B cell (primary cell): ENCODE measurements at regions not wholly inside any gene's neighbourhood (a gene's known extent, or its start where the extent isn't known, plus 50 kb on each side); places are given as distances from the start of the nearest gene placed in this dataset.

Experiments used
- ATAC-seq: fragments of 200-7000 bp; cut with Tn5 transposase; one replicate; pipeline ENCODE4 v1.10.0; 2021; ENCODE audit warnings: low read depth, mild to moderate bottlenecking, moderate number of reproducible peaks, moderate library complexity
- CTCF ChIA-PET: fragments of 350-600 bp; sonication (Branson Sonifier 250); formaldehyde crosslinking; loops from one replicate; lab custom pipeline; 2021; ENCODE audit warnings: antibody characterized with exemption, inconsistent platforms; lab: Charles Lee
- POLR2A ChIA-PET: fragments of 350-600 bp; sonication (Branson Sonifier 250); formaldehyde crosslinking; loops from one replicate; lab custom pipeline; 2021; ENCODE audit warnings: antibody characterized with exemption; lab: Charles Lee
- DNase-seq: peaks from one replicate; pipeline ENCODE4 v3.0.0; 2013
- H2AFZ ChIP-seq: 2 replicates; pipeline ENCODE4 v1.6.1; 2012; ENCODE audit warnings: mild to moderate bottlenecking, low read depth, low read length; ENCODE audit not compliant: insufficient read depth, poor library complexity, severe bottlenecking
- H3K27ac ChIP-seq, 2 donors: 1 replicate in 1 of 2; 2 replicates in 1 of 2; pipeline ENCODE4 v1.5.1; 2012 to 2013; ENCODE audit warnings: low read length in 2 of 2, mild to moderate bottlenecking in 2 of 2, moderate library complexity in 1 of 2
- H3K27me3 ChIP-seq, 4 experiments: fragments of 200-600 bp in 1 of 4; sonication (generic) in 1 of 4; replicated peaks in 1 of 4; 1 replicate in 2 of 4; 2 replicates in 2 of 4; pipeline versions ENCODE4 v1.6.1 to v1.7.0; 2013 to 2016; ENCODE audit warnings: low read length in 3 of 4, mild to moderate bottlenecking in 2 of 4, mixed read lengths in 1 of 4, moderate library complexity in 1 of 4; ENCODE audit not compliant: insufficient read depth in 4 of 4, control insufficient read depth in 3 of 4; ENCODE audit errors: control extremely low read depth in 1 of 4
- H3K36me3 ChIP-seq, 2 experiments: replicated peaks in 1 of 2; 1 replicate in 1 of 2; 2 replicates in 1 of 2; pipeline versions ENCODE4 v1.6.1 to v1.7.1; 2013; ENCODE audit warnings: low read length in 1 of 2; ENCODE audit not compliant: insufficient read depth in 2 of 2, control insufficient read depth in 1 of 2; ENCODE audit errors: control extremely low read depth in 1 of 2, extremely low read depth in 1 of 2
- H3K4me1 ChIP-seq, 2 donors: fragments of 200-600 bp in 1 of 2; sonication (generic) in 1 of 2; 1 replicate in 1 of 2; 2 replicates in 1 of 2; pipeline versions ENCODE4 v1.5.1 to v1.6.1; 2013 to 2017; ENCODE audit warnings: low read length in 2 of 2; ENCODE audit not compliant: control insufficient read depth in 2 of 2, insufficient read depth in 2 of 2
- H3K4me2 ChIP-seq: replicated peaks from 2 replicates; pipeline ENCODE3; 2012; ENCODE audit warnings: mild to moderate bottlenecking, low read depth, low read length; ENCODE audit not compliant: poor library complexity, severe bottlenecking
- H3K4me3 ChIP-seq, 5 experiments: fragments of 200-600 bp in 1 of 5; sonication (generic) in 1 of 5; 1 replicate in 3 of 5; 2 replicates in 2 of 5; pipeline versions ENCODE4 v1.5.1 to v1.7.0; 2011 to 2016; ENCODE audit warnings: low read length in 4 of 5, mild to moderate bottlenecking in 4 of 5, low read depth in 2 of 5, control low read depth in 1 of 5, moderate library complexity in 1 of 5; ENCODE audit not compliant: insufficient read depth in 1 of 5; ENCODE audit errors: control extremely low read depth in 1 of 5, extremely low read depth in 1 of 5
- H3K79me2 ChIP-seq: fragments of 200-600 bp; sonication (generic); one replicate; pipeline ENCODE4 v1.6.0; 2016; ENCODE audit warnings: low read length; ENCODE audit not compliant: control insufficient read depth, insufficient read depth
- H3K9ac ChIP-seq: fragments of 200-600 bp; sonication (generic); 2 replicates; pipeline ENCODE4 v1.6.1; 2017; ENCODE audit warnings: mild to moderate bottlenecking, low read length, moderate library complexity
- H3K9me3 ChIP-seq, 3 donors: one replicate each; pipeline versions ENCODE4 v1.6.1 to v1.7.1; 2013; ENCODE audit warnings: low read length in 2 of 3; ENCODE audit not compliant: control insufficient read depth in 2 of 3, insufficient read depth in 1 of 3; ENCODE audit errors: control extremely low read depth in 1 of 3
- H4K20me1 ChIP-seq: 2 replicates; pipeline ENCODE4 v1.6.0; 2012; ENCODE audit warnings: mild to moderate bottlenecking, low read length; ENCODE audit not compliant: insufficient read depth, control insufficient read depth, poor library complexity, severe bottlenecking
- H3K27ac Mint-ChIP-seq: one replicate; pipeline ENCODE4 v1.8.0; 2021; ENCODE audit warnings: mixed read lengths
- H3K27me3 Mint-ChIP-seq: one replicate; pipeline ENCODE4 v1.8.0; 2021; ENCODE audit warnings: mixed read lengths
- H3K4me1 Mint-ChIP-seq: one replicate; pipeline ENCODE4 v1.8.0; 2021; ENCODE audit warnings: mixed read lengths
- H3K4me3 Mint-ChIP-seq: one replicate; pipeline ENCODE4 v1.8.0; 2021; ENCODE audit warnings: mixed read lengths
- H3K9me3 Mint-ChIP-seq: one replicate; pipeline ENCODE4 v1.8.0; 2022; ENCODE audit warnings: mixed read lengths; ENCODE audit not compliant: insufficient read depth
- CTCF ChIP-seq: fragments of 200-600 bp; IDR thresholded peaks from one replicate; pipeline ENCODE4 v1.8.0; 2022; ENCODE audit warnings: antibody characterized with exemption, mild to moderate bottlenecking
- EZH2 ChIP-seq: IDR thresholded peaks from 2 replicates; pipeline ENCODE4 v1.6.1; 2012; ENCODE audit warnings: borderline replicate concordance, low read depth, mild to moderate bottlenecking, moderate library complexity, low read length; ENCODE audit not compliant: insufficient read depth, poor library complexity, severe bottlenecking
- WGBS: methylation state at CpG from one replicate; pipeline ENCODE4 v1.1.5; 2013; ENCODE audit warnings: missing lambda C conversion rate; ENCODE audit not compliant: insufficient coverage; 5-methylcytosine and 5-hydroxymethylcytosine counted together
- intact Hi-C: fragments of 100-400 bp; cut with micrococcal nuclease; formaldehyde crosslinking; loops from one replicate; pipeline ENCODE4 v1.10.0; 2022

- H3K4me1 ChIP-seq, result no peaks in the 10 kb centered on the region
- no peak overlapping the region for H2AFZ ChIP-seq
- H3K9ac ChIP-seq, result no peak overlapping the region
- H3K27me3 ChIP-seq, result no peaks in the 10 kb centered on the region
- CTCF ChIA-PET, result no interaction called here
- no peak for DNase-seq
- no peaks in the 10 kb centered on the region for H3K79me2 ChIP-seq
- peaks cover 0 to 3% (median 0%) of the 10 kb centered on the region in 3 donors for H3K9me3 ChIP-seq
- no peaks in the 10 kb centered on the region for H3K36me3 ChIP-seq
- H4K20me1 ChIP-seq, result no peaks in the 10 kb centered on the region
- no peak for ATAC-seq
- Mint-ChIP-seq H3K9me3 (no peaks in the 10 kb centered on the region), H3K4me3 (no peak overlapping the region), H3K4me1 (no peaks in the 10 kb centered on the region), H3K27me3 (no peaks in the 10 kb centered on the region), H3K27ac (no peak overlapping the region)
- H3K4me2 ChIP-seq, result no peak overlapping the region
- no peak overlapping the region for H3K4me3 ChIP-seq
- WGBS, result 79% methylated on average over 2 of the region's 7 CpGs
- POLR2A ChIA-PET, result no interaction called here
- H3K27ac ChIP-seq, result no peak overlapping the region
- TF ChIP-seq EZH2 (no peak), CTCF (no peak)
- intact Hi-C loops, result no loop called here
Observed at GRCh38 chr12:115260762-115261675, 577.0 kb upstream of the TBX3 start.

- intact Hi-C loops, result no loop called here
- Histone ChIP-seq H4K20me1 (no peaks in the 10 kb centered on the region), H3K79me2 (no peaks in the 10 kb centered on the region), H3K4me2 (no peak overlapping the region), H3K27ac (no peak overlapping the region), H3K27me3 (no peaks in the 10 kb centered on the region), H3K4me1 (no peaks in the 10 kb centered on the region), H3K9ac (no peak overlapping the region), H3K9me3 (peaks cover 0 to 3% (median 0%) of the 10 kb centered on the region in 3 donors), H3K36me3 (no peaks in the 10 kb centered on the region), H2AFZ (no peak overlapping the region), H3K4me3 (no peak overlapping the region)
- Mint-ChIP-seq H3K4me3 (no peak overlapping the region), H3K4me1 (no peaks in the 10 kb centered on the region), H3K27ac (no peak overlapping the region), H3K9me3 (no peaks in the 10 kb centered on the region), H3K27me3 (no peaks in the 10 kb centered on the region)
- WGBS, result 100% methylated on average over 1 of the region's 4 CpGs
- ChIA-PET POLR2A (no interaction called here), CTCF (no interaction called here)
- DNase-seq (no peak), ATAC-seq (no peak)
- no peak for TF ChIP-seq EZH2
- TF ChIP-seq CTCF, result no peak
Observed at GRCh38 chr12:115259968-115260747, 576.2 kb upstream of the TBX3 start.
